ENCODE measurements at regions not wholly inside any gene's neighbourhood (a gene's known extent, or its start where the extent isn't known, plus 50 kb on each side); places are given as distances from the start of the nearest gene placed in this dataset.

- H3K4me1 Mint-ChIP-seq (ENCODE audit: low read depth), result peaks cover 40% of the 10 kb centered on the region
- H3K36me3 Mint-ChIP-seq (ENCODE audit: insufficient read depth), result no peaks in the 10 kb centered on the region
Observed at GRCh38 chr10:125216309-125216708, 55.9 kb upstream of the CTBP2 start.

DNA sequence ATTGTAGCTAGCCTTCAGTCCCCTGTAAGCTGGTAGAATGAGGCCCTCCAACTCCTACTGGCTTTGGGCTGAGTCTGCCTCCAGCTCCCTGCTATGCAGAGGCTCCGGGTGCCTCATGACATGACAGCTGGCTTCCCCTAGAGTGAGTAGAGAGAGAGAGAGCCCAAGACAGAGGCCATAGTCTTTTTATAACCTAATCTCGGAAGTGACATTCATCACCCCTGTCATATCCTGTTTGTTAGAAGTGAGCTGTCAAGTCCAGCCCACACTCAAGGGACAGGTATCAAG, 53.9 kb upstream of the CTBP2 start:
- H3K9me3 Mint-ChIP-seq (ENCODE audit: low read depth), result no peaks in the 10 kb centered on the region
- peaks cover 69% of the 10 kb centered on the region for H3K27me3 Mint-ChIP-seq
- no peak overlapping the region for H3K27ac Mint-ChIP-seq
- TF ChIP-seq, protein P1, sequence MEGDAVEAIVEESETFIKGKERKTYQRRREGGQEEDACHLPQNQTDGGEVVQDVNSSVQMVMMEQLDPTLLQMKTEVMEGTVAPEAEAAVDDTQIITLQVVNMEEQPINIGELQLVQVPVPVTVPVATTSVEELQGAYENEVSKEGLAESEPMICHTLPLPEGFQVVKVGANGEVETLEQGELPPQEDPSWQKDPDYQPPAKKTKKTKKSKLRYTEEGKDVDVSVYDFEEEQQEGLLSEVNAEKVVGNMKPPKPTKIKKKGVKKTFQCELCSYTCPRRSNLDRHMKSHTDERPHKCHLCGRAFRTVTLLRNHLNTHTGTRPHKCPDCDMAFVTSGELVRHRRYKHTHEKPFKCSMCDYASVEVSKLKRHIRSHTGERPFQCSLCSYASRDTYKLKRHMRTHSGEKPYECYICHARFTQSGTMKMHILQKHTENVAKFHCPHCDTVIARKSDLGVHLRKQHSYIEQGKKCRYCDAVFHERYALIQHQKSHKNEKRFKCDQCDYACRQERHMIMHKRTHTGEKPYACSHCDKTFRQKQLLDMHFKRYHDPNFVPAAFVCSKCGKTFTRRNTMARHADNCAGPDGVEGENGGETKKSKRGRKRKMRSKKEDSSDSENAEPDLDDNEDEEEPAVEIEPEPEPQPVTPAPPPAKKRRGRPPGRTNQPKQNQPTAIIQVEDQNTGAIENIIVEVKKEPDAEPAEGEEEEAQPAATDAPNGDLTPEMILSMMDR (IDR thresholded peaks at IDR 0.05; ENCODE audit: unreplicated experiment), result no peak
- no peak overlapping the region for H3K4me3 Mint-ChIP-seq (ENCODE audit: low read depth)
- peaks cover 35% of the 10 kb centered on the region for H3K4me1 Mint-ChIP-seq (ENCODE audit: low read depth)
- DNase-seq (ENCODE audit: low spot score, unreplicated experiment), result no peak
- H3K36me3 Mint-ChIP-seq (ENCODE audit: insufficient read depth), result no peaks in the 10 kb centered on the region

More at GRCh38 chr10:125216309-125216708, 55.9 kb upstream of the CTBP2 start:
- no peak for DNase-seq (ENCODE audit: low spot score, unreplicated experiment)
- no peak overlapping the region for H3K4me3 Mint-ChIP-seq (ENCODE audit: low read depth)
- TF ChIP-seq, protein P1 (IDR thresholded peaks at IDR 0.05; ENCODE audit: unreplicated experiment), result no peak
- peaks cover 70% of the 10 kb centered on the region for H3K27me3 Mint-ChIP-seq
- no peaks in the 10 kb centered on the region for H3K9me3 Mint-ChIP-seq (ENCODE audit: low read depth)
- no peak overlapping the region for H3K27ac Mint-ChIP-seq

DNA sequence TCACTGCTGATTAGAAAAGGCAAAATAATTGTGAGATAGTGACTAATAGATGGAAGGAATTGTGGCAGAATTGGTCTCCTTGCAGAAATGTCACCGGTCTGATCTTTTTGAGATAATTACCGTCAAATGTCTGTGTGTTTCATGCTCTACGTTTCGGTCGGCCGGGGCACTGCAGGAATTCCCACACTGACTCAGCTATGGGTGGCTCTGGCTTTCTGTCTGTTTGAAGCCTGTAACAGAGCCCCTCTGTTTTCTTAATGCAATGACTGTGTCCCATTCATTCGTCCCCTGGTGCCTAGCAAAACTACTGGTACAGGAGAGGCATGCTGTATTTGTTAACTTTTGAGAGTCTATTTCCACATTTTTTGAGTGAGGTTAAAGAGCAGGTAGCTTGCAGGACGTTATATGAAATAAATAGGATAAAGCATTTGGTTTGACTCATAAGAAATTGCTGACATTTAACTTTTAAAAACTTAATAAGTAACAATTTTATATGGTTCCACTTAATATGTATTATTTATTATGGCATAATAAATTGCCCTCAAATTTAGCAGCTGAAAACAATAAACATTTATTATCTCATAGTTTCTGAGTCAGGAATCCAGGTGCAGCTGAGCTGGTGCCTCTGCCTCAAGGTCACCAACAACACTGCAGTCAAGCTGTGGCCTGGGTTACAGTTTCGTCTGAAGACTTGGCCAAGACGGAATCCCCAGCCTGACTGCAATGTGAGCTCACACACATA, 53.3 kb upstream of the CTBP2 start:
- no peaks in the 10 kb centered on the region for H3K9me3 Mint-ChIP-seq (ENCODE audit: low read depth)
- no peaks in the 10 kb centered on the region for H3K36me3 Mint-ChIP-seq (ENCODE audit: insufficient read depth)
- H3K27me3 Mint-ChIP-seq, result peaks cover 69% of the 10 kb centered on the region
- no peak for DNase-seq (ENCODE audit: low spot score, unreplicated experiment)
- TF ChIP-seq, protein P1 (IDR thresholded peaks at IDR 0.05; ENCODE audit: unreplicated experiment), result no peak
- no peak overlapping the region for H3K27ac Mint-ChIP-seq
- peaks cover 30% of the 10 kb centered on the region for H3K4me1 Mint-ChIP-seq (ENCODE audit: low read depth)
- H3K4me3 Mint-ChIP-seq (ENCODE audit: low read depth), result no peak overlapping the region

- Mint-ChIP-seq H3K27ac (no peak overlapping the region), H3K9me3 (ENCODE audit: low read depth) (no peaks in the 10 kb centered on the region), H3K27me3 (peaks cover 78% of the 10 kb centered on the region), H3K4me3 (ENCODE audit: low read depth) (no peak overlapping the region), H3K4me1 (ENCODE audit: low read depth) (peaks cover 23% of the 10 kb centered on the region), H3K36me3 (ENCODE audit: insufficient read depth) (no peaks in the 10 kb centered on the region)
- TF ChIP-seq, protein P1 (IDR thresholded peaks at IDR 0.05; ENCODE audit: unreplicated experiment), result no peak
- DNase-seq (ENCODE audit: low spot score, unreplicated experiment), result no peak
Observed at GRCh38 chr10:125212150-125212809, 51.9 kb upstream of the CTBP2 start.

Data from progenitor cell of endocrine pancreas (in vitro differentiated cells).